SKM-1 treated with dmso at 0.1 percent for 144 hours (cell line): ENCODE measurements at regions not wholly inside any gene's neighbourhood (a gene's known extent, or its start where the extent isn't known, plus 50 kb on each side); places are given as distances from the start of the nearest gene placed in this dataset.

ENCODE experiments used
- DNase-seq: peaks from one replicate; lab custom pipeline; 2025; ENCODE audit not compliant: unreplicated experiment; lab: John Stamatoyannopoulos, UW

- no peak for DNase-seq
Observed at GRCh38 chr1:68551459-68551858, 54.6 kb upstream of the DEPDC1 start.

- DNase-seq: no peak
Observed at GRCh38 chr1:68558321-68559026, 61.6 kb upstream of the DEPDC1 start.

GRCh38 chr1:68565923-68566322, 69.0 kb upstream of the DEPDC1 start:
- DNase-seq: no peak

- no peak for DNase-seq
Observed at GRCh38 chr1:68570871-68571270, 74.0 kb upstream of the DEPDC1 start.

- DNase-seq: no peak
Observed at GRCh38 chr1:68571454-68572235, 74.8 kb upstream of the DEPDC1 start.

- no peak for DNase-seq
Observed at GRCh38 chr1:68585351-68585750, 88.5 kb upstream of the DEPDC1 start.

- no peak for DNase-seq
Observed at GRCh38 chr1:68586766-68587165, 89.9 kb upstream of the DEPDC1 start.

GRCh38 chr1:68588304-68588703, 91.4 kb upstream of the DEPDC1 start:
- DNase-seq: no peak

- no peak for DNase-seq
Observed at GRCh38 chr1:68590473-68590872, 93.6 kb upstream of the DEPDC1 start.

- DNase-seq: no peak
Observed at GRCh38 chr1:68594851-68595250, 98.0 kb upstream of the DEPDC1 start.

GRCh38 chr1:68600049-68600661, 103.3 kb upstream of the DEPDC1 start:
- peak; percentile 37 for DNase-seq

- no peak for DNase-seq
Observed at GRCh38 chr1:68608289-68608688, 111.4 kb upstream of the DEPDC1 start.

- no peak for DNase-seq
Observed at GRCh38 chr1:68615312-68615711, 118.4 kb upstream of the DEPDC1 start.

- DNase-seq: no peak
Observed at GRCh38 chr1:68617942-68618341, 121.1 kb upstream of the DEPDC1 start.

GRCh38 chr1:68620571-68620970, 123.7 kb upstream of the DEPDC1 start:
- no peak for DNase-seq

GRCh38 chr1:68623700-68624099, 126.8 kb upstream of the DEPDC1 start:
- no peak for DNase-seq

- DNase-seq: no peak
Observed at GRCh38 chr1:68624233-68624632, 127.4 kb upstream of the DEPDC1 start.

GRCh38 chr1:68625624-68626023, 128.7 kb upstream of the DEPDC1 start:
- no peak for DNase-seq

- DNase-seq: peak; percentile 25
Observed at GRCh38 chr1:68633141-68633919, 136.4 kb upstream of the DEPDC1 start.

- no peak for DNase-seq
Observed at GRCh38 chr1:68644504-68644903, 147.6 kb upstream of the DEPDC1 start.

- no peak for DNase-seq
Observed at GRCh38 chr1:68651115-68651514, 154.2 kb upstream of the DEPDC1 start.
